H1 (cell line): ENCODE measurements at regions not wholly inside any gene's neighbourhood (a gene's known extent, or its start where the extent isn't known, plus 50 kb on each side); places are given as distances from the start of the nearest gene placed in this dataset.

Experiments
- CTCF ChIA-PET: fragments of 300-600 bp; sonication (Branson Sonifier 250); formaldehyde crosslinking; loops from one replicate; lab custom pipeline; 2021; ENCODE audit not compliant: partially characterized antibody; lab: Charles Lee
- POLR2A ChIA-PET: fragments of 300-600 bp; sonication (Branson Sonifier 250); formaldehyde crosslinking; loops from one replicate; lab custom pipeline; 2021; ENCODE audit warnings: inconsistent platforms; ENCODE audit not compliant: partially characterized antibody; lab: Charles Lee
- DNase-seq, 2 experiments: peaks; one replicate each; pipeline versions ENCODE4 v3.0.0 to v3.0.0-alpha.2; 2010 to 2022; ENCODE audit warnings: low spot score in 2 of 2, low read depth in 1 of 2, mixed read lengths in 1 of 2
- FAIRE-seq: peaks from 2 replicates; lab custom pipeline; 2011; peaks lifted over from hg19 to GRCh38; lab: Jason Lieb, UNC
- H2AFZ ChIP-seq: 2 replicates; pipeline ENCODE4 v1.8.1; 2012; ENCODE audit warnings: low read length, inconsistent platforms
- H2AK5ac ChIP-seq: 2 replicates; pipeline ENCODE4 v1.6.1; 2013; ENCODE audit warnings: low read depth, low read length
- H2BK120ac ChIP-seq: replicated peaks from 2 replicates; pipeline ENCODE3; 2013; ENCODE audit warnings: low read depth, low read length, inconsistent platforms
- H2BK12ac ChIP-seq: 2 replicates; pipeline ENCODE4 v1.6.1; 2013; ENCODE audit warnings: low read depth, low read length
- H2BK15ac ChIP-seq: 2 replicates; pipeline ENCODE4 v1.6.1; 2013; ENCODE audit warnings: low read length
- H2BK20ac ChIP-seq: 2 replicates; pipeline ENCODE4 v1.6.1; 2013; ENCODE audit warnings: low read length
- H2BK5ac ChIP-seq: 2 replicates; pipeline ENCODE4 v1.6.1; 2013; ENCODE audit warnings: low read depth, low read length
- H3K14ac ChIP-seq: 2 replicates; pipeline ENCODE4 v1.6.1; 2013; ENCODE audit warnings: inconsistent platforms; ENCODE audit not compliant: insufficient read length
- H3K18ac ChIP-seq: 2 replicates; pipeline ENCODE4 v1.6.1; 2013; ENCODE audit warnings: low read length; ENCODE audit errors: extremely low read depth
- H3K23ac ChIP-seq: 2 replicates; pipeline ENCODE4 v1.6.1; 2013; ENCODE audit warnings: inconsistent platforms; ENCODE audit not compliant: insufficient read length
- H3K23me2 ChIP-seq: 2 replicates; pipeline ENCODE4 v1.6.1; 2013; ENCODE audit warnings: low read depth, low read length
- H3K27ac ChIP-seq: 2 replicates; pipeline ENCODE4 v1.6.1; 2011; ENCODE audit warnings: low read depth, low read length, inconsistent platforms
- H3K27me3 ChIP-seq, 4 experiments: replicated peaks in 1 of 4; 1 replicate in 1 of 4; 2 replicates in 3 of 4; pipeline versions ENCODE4 v1.6.1 to v1.8.1; 2011 to 2013; ENCODE audit warnings: low read length in 3 of 4, mild to moderate bottlenecking in 3 of 4, inconsistent platforms in 2 of 4, mixed read lengths in 2 of 4, moderate library complexity in 1 of 4; ENCODE audit not compliant: control insufficient read depth in 3 of 4, insufficient read depth in 3 of 4; ENCODE audit errors: extremely low read depth in 1 of 4
- H3K36me3 ChIP-seq, 4 experiments: 2 replicates each; pipeline versions ENCODE4 v1.6.1 to v1.8.1; 2011 to 2013; ENCODE audit warnings: mild to moderate bottlenecking in 4 of 4, low read length in 3 of 4, moderate library complexity in 2 of 4, control low read depth in 1 of 4, inconsistent platforms in 1 of 4; ENCODE audit not compliant: insufficient read depth in 4 of 4, control insufficient read depth in 2 of 4
- H3K4ac ChIP-seq: replicated peaks from 2 replicates; pipeline ENCODE3; 2013; ENCODE audit warnings: low read length, low read depth, mixed read lengths, inconsistent platforms; ENCODE audit not compliant: insufficient read length
- H3K4me1 ChIP-seq, 4 experiments: replicated peaks in 1 of 4; 1 replicate in 1 of 4; 2 replicates in 3 of 4; pipeline versions ENCODE4 v1.6.1 to v1.8.1; 2011 to 2013; ENCODE audit warnings: low read length in 3 of 4, inconsistent platforms in 2 of 4, mixed read lengths in 1 of 4; ENCODE audit not compliant: insufficient read depth in 4 of 4, control insufficient read depth in 3 of 4
- H3K4me2 ChIP-seq, 2 experiments: 2 replicates each; pipeline versions ENCODE4 v1.6.1 to v1.8.1; 2011 to 2013; ENCODE audit warnings: low read depth in 2 of 2, low read length in 2 of 2, control low read depth in 1 of 2, inconsistent platforms in 1 of 2, mild to moderate bottlenecking in 1 of 2; ENCODE audit not compliant: insufficient read depth in 1 of 2
- H3K4me3 ChIP-seq, 4 experiments: fragments of 200-600, 300-600 bp in 1 of 4; sonication (generic), shearing (Covaris generic), sonication (Bioruptor Twin) in 1 of 4; 2 replicates each; pipeline versions ENCODE4 v1.5.1 to v1.8.1; 2011 to 2016; ENCODE audit warnings: low read length in 4 of 4, low read depth in 3 of 4, control low read depth in 2 of 4, inconsistent platforms in 2 of 4, mild to moderate bottlenecking in 2 of 4, mixed read lengths in 1 of 4, moderate library complexity in 1 of 4; ENCODE audit not compliant: insufficient read depth in 2 of 4; ENCODE audit errors: extremely low read depth in 1 of 4
- H3K56ac ChIP-seq: replicated peaks from 2 replicates; pipeline ENCODE3; 2013; ENCODE audit warnings: low read depth, mild to moderate bottlenecking, mixed read lengths, low read length, inconsistent platforms; ENCODE audit not compliant: insufficient read length
- H3K79me1 ChIP-seq: 2 replicates; pipeline ENCODE4 v1.6.1; 2013; ENCODE audit warnings: low read depth, low read length, control low read depth
- H3K79me2 ChIP-seq, 2 experiments: 2 replicates each; pipeline versions ENCODE4 v1.6.1 to v1.8.1; 2012 to 2013; ENCODE audit warnings: low read length in 2 of 2, mild to moderate bottlenecking in 2 of 2, inconsistent platforms in 1 of 2; ENCODE audit not compliant: insufficient read depth in 2 of 2, control insufficient read depth in 1 of 2
- H3K9ac ChIP-seq, 4 experiments: replicated peaks in 1 of 4; 1 replicate in 1 of 4; 2 replicates in 3 of 4; pipeline versions ENCODE4 v1.6.1 to v1.8.1; 2011 to 2013; ENCODE audit warnings: low read depth in 3 of 4, low read length in 3 of 4, control low read depth in 2 of 4, mild to moderate bottlenecking in 2 of 4, moderate library complexity in 2 of 4, inconsistent platforms in 1 of 4; ENCODE audit errors: extremely low read depth in 1 of 4
- H3K9me3 ChIP-seq, 2 experiments: 2 replicates each; pipeline versions ENCODE4 v1.6.1 to v1.8.1; 2012 to 2013; ENCODE audit warnings: mild to moderate bottlenecking in 2 of 2, moderate library complexity in 2 of 2, control low read depth in 1 of 2, inconsistent platforms in 1 of 2, low read depth in 1 of 2, low read length in 1 of 2, mixed read lengths in 1 of 2; ENCODE audit not compliant: insufficient read depth in 2 of 2
- H4K20me1 ChIP-seq, 2 experiments: replicated peaks in 1 of 2; 2 replicates each; pipeline versions ENCODE3 to v1.8.1; 2011 to 2013; ENCODE audit warnings: inconsistent platforms in 2 of 2, low read length in 2 of 2, mild to moderate bottlenecking in 1 of 2; ENCODE audit not compliant: insufficient read depth in 2 of 2, control insufficient read depth in 1 of 2
- H4K5ac ChIP-seq: 2 replicates; pipeline ENCODE4 v1.6.1; 2013; ENCODE audit warnings: low read length, low read depth, mixed read lengths, inconsistent platforms; ENCODE audit not compliant: insufficient read length
- H4K8ac ChIP-seq: 2 replicates; pipeline ENCODE4 v1.8.0; 2013; ENCODE audit warnings: mild to moderate bottlenecking, moderate library complexity, low read length, inconsistent platforms; ENCODE audit not compliant: insufficient read depth; ENCODE audit errors: extremely low read depth
- H4K91ac ChIP-seq: replicated peaks from 2 replicates; pipeline ENCODE3; 2013; ENCODE audit warnings: low read length, mixed read lengths, inconsistent platforms; ENCODE audit not compliant: insufficient read length
- CHD2 ChIP-seq: IDR thresholded peaks from 2 replicates; pipeline ENCODE4 v1.6.1; 2012; ENCODE audit warnings: low read length, improper control_type of control experiment
- CREB1 ChIP-seq: IDR thresholded peaks from 2 replicates; pipeline ENCODE4 v1.6.1; 2012; ENCODE audit warnings: inconsistent platforms
- GTF2F1 ChIP-seq: IDR thresholded peaks from 2 replicates; pipeline ENCODE4 v1.6.1; 2012; ENCODE audit warnings: low read depth, low read length, improper control_type of control experiment, borderline replicate concordance
- HDAC2 ChIP-seq, 2 experiments: fragments of 300-600 bp in 1 of 2; sonication (generic) in 1 of 2; IDR thresholded peaks; 2 replicates each; pipeline ENCODE4 v1.6.1; 2011 to 2012; ENCODE audit warnings: low read depth in 2 of 2, low read length in 2 of 2, mild to moderate bottlenecking in 2 of 2, moderate library complexity in 2 of 2, borderline replicate concordance in 1 of 2, inconsistent platforms in 1 of 2
- HDAC6 ChIP-seq: IDR thresholded peaks from one replicate; pipeline ENCODE4 v1.7.1; 2012; ENCODE audit warnings: low read depth, mild to moderate bottlenecking, inconsistent platforms, low read length, moderate library complexity
- SIRT6 ChIP-seq: IDR thresholded peaks from one replicate; pipeline ENCODE4 v1.7.1; 2012; ENCODE audit warnings: low read length, inconsistent platforms
- SP1 ChIP-seq: IDR thresholded peaks from 2 replicates; pipeline ENCODE4 v1.6.1; 2011; ENCODE audit warnings: low read depth, low read length
- TAF1 ChIP-seq: IDR thresholded peaks from 2 replicates; pipeline ENCODE4 v1.6.1; 2011; ENCODE audit warnings: mild to moderate bottlenecking, low read depth, low read length
- ZNF274 ChIP-seq: IDR thresholded peaks from 2 replicates; pipeline ENCODE4 v1.7.0; 2012; ENCODE audit warnings: low read length, borderline replicate concordance; ENCODE audit errors: extremely low read depth
- WGBS, 2 experiments: shearing (Covaris generic) in 1 of 2; methylation state at CpG; one replicate each; pipeline versions ENCODE4 v1.1.6 to v1.1.7; 2013 to 2015; ENCODE audit warnings: low lambda C conversion rate in 2 of 2, mixed read lengths in 2 of 2, inconsistent platforms in 1 of 2, low coverage in 1 of 2, missing lambda C conversion rate in 1 of 2; ENCODE audit not compliant: insufficient replicate concordance in 2 of 2, insufficient coverage in 1 of 2, insufficient read length in 1 of 2; ENCODE audit errors: extremely low coverage in 1 of 2, missing lambda C conversion rate in 1 of 2; 5-methylcytosine and 5-hydroxymethylcytosine counted together
- TF ChIP-seq, protein P1 (sequence below): IDR thresholded peaks from 2 replicates; pipeline ENCODE4 v1.6.1; 2011; ENCODE audit warnings: low read length, improper control_type of control experiment

DNA sequence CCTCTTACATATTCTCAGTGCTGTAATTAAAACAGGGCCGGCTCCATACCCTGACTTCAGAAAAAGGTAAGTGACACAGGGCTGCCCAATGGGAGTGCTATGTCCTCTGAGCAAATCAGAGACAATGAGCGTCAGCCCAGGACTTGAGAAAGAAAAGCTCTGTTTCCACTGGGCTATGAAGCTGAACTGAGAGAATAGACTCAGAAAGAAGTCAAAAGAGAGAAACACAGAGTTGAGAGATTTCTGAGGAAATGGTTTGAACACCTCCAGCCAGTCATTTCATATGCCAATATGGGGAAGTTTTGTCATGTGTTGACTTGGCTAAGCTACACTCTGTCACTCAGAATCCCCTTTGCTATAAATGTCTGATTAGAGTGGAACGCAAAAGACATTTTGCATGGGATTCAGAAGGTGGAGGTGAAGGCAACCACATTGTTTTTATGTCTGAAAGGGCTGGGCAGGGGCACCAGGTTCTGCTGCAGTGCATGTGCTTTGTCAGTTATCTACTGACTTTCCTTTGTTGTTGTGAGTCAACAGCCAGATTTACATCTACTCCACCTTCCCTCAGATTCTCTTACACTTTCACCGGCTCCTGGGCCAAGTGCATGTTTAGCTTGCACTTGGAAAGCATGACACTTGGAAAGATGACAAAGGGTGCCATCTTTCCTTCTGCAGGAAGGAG lies 313.3 kb downstream of the DUSP6 start:
- H2BK20ac ChIP-seq = no peak overlapping the region
- H3K79me1 ChIP-seq = no peaks in the 10 kb centered on the region
- peaks cover 0 to 5% (median 0%) of the 10 kb centered on the region in 4 experiments; a peak in 1 of 7 replicates for H3K4me1 ChIP-seq
- no peak for TF ChIP-seq TAF1
- TF ChIP-seq CHD2 = no peak
- TF ChIP-seq HDAC6 = no peak
- no peak for TF ChIP-seq CREB1
- no peak for TF ChIP-seq HDAC2 (IDR thresholded peaks at IDR 0.05; ENCODE audit: borderline replicate concordance in 1 of 2, low read depth in 2 of 2, low read length in 2 of 2)
- no peak for TF ChIP-seq SIRT6
- TF ChIP-seq, protein P1, sequence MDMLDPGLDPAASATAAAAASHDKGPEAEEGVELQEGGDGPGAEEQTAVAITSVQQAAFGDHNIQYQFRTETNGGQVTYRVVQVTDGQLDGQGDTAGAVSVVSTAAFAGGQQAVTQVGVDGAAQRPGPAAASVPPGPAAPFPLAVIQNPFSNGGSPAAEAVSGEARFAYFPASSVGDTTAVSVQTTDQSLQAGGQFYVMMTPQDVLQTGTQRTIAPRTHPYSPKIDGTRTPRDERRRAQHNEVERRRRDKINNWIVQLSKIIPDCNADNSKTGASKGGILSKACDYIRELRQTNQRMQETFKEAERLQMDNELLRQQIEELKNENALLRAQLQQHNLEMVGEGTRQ = no peak
- TF ChIP-seq GTF2F1 = no peak
- no peak for TF ChIP-seq SP1
- no peak for TF ChIP-seq ZNF274
- TF ChIP-seq, all 59 proteins: peak for 0
- H3K4me3 ChIP-seq = no peak overlapping the region
- no peak overlapping the region for H2BK5ac ChIP-seq
- DNase-seq (no peak), FAIRE-seq (no peak)
- H3K27me3 ChIP-seq = no peaks in the 10 kb centered on the region
- no peak overlapping the region for H3K18ac ChIP-seq
- H3K9me3 ChIP-seq = no peaks in the 10 kb centered on the region
- no peak overlapping the region for H4K8ac ChIP-seq
- H2BK12ac ChIP-seq = no peak overlapping the region
- no peak overlapping the region for H4K91ac ChIP-seq
- H2AFZ ChIP-seq = 0 out of 2 replicates have a peak overlapping the region, but pooled peaks have one; percentile 5
- WGBS, 2 experiments = 92% methylated on average over 4 of the region's 4 CpGs; no CpG with 5 or more reads in 1 of the 2 experiments
- H3K27ac ChIP-seq = no peak overlapping the region
- H3K9ac ChIP-seq = no peak overlapping the region
- no peak overlapping the region for H4K5ac ChIP-seq
- no peak overlapping the region for H3K14ac ChIP-seq
- no peak overlapping the region for H3K4me2 ChIP-seq
- no peak overlapping the region for H3K56ac ChIP-seq
- no peak overlapping the region for H2AK5ac ChIP-seq
- no peaks in the 10 kb centered on the region for H3K79me2 ChIP-seq
- CTCF ChIA-PET = interaction anchor here (0.6 to 2.9 kb wide), 13 partner anchors 8 to 486 kb away, joined by 3 to 11 read pairs (median 4); partner anchors contain the start of gene GALNT4
- H4K20me1 ChIP-seq = no peaks in the 10 kb centered on the region
- no peak overlapping the region for H3K4ac ChIP-seq
- POLR2A ChIA-PET = interaction anchor here (1.4 to 1.6 kb wide), 2 partner anchors 9 to 313 kb away, joined by 3 to 6 read pairs; partner anchors contain the start of gene DUSP6
- no peaks in the 10 kb centered on the region for H3K36me3 ChIP-seq
- H3K23me2 ChIP-seq = no peaks in the 10 kb centered on the region
- no peak overlapping the region for H2BK15ac ChIP-seq
- H3K23ac ChIP-seq = no peak overlapping the region
- H2BK120ac ChIP-seq = no peak overlapping the region
